Head of caudate nucleus (tissue), 42 donors: ENCODE measurements at regions not wholly inside any gene's neighbourhood (a gene's known extent, or its start where the extent isn't known, plus 50 kb on each side); places are given as distances from the start of the nearest gene placed in this dataset.
"Not testable (repeated sequence)": the region's sequence is repeated elsewhere in the genome, so short reads cannot be mapped to it uniquely, and the experiment has no call there.

Experiments
- DNase-seq, 42 donors: peaks; one replicate each; pipeline versions ENCODE4 v3.0.0 to v3.0.0-alpha.2; 2020 to 2021; ENCODE audit warnings: mixed read lengths in 7 of 42
- intact Hi-C: fragments of 100-400 bp; cut with DNase I; formaldehyde crosslinking; loops from one replicate; pipeline ENCODE4 v1.15.0; 2022

- DNase-seq = no peak
- intact Hi-C loops = no loop called here
Measured at GRCh38 chr4:74541667-74542066, 96.7 kb downstream of the AREG start.

- intact Hi-C loops = no loop called here
- no peak for DNase-seq
Measured at GRCh38 chr4:74543231-74543781, 98.4 kb downstream of the AREG start.

- intact Hi-C loops = no loop called here
- no peak for DNase-seq
Measured at GRCh38 chr4:74543983-74544382, 99.0 kb downstream of the AREG start.

- DNase-seq = no peak
Measured at GRCh38 chr4:74544655-74545361, 99.9 kb downstream of the AREG start.

GRCh38 chr4:74545448-74545847 lies 100.5 kb downstream of the AREG start:
- no peak for DNase-seq
- intact Hi-C loops = no loop called here

More at GRCh38 chr4:74544655-74545361, 99.9 kb downstream of the AREG start:
- intact Hi-C loops = no loop called here

DNA sequence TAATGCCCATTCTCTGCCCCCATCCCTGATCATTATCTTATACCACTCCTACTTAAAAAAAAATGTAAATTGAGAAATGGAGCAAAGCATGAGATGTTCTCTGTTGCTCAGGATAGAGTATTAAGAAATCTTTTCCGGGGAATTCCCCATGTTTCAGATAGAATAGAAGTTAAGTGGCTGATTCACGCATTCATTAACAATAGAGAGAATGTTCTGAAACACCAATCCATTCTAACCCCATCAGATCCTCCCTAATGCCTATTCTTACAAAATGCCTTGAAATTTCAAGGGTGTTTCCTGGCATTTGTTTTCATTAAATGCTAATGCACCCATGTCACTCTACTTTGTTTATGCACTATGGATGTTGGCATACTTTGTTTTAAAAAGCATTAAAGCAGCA lies 101.1 kb downstream of the AREG start:
- no peak for DNase-seq
- intact Hi-C loops = no loop called here

- intact Hi-C loops = no loop called here
- no peak for DNase-seq
Measured at GRCh38 chr4:74547042-74547441, 102.1 kb downstream of the AREG start.

- intact Hi-C loops = no loop called here
- no peak for DNase-seq
Measured at GRCh38 chr4:74548561-74548960, 103.6 kb downstream of the AREG start.

DNA sequence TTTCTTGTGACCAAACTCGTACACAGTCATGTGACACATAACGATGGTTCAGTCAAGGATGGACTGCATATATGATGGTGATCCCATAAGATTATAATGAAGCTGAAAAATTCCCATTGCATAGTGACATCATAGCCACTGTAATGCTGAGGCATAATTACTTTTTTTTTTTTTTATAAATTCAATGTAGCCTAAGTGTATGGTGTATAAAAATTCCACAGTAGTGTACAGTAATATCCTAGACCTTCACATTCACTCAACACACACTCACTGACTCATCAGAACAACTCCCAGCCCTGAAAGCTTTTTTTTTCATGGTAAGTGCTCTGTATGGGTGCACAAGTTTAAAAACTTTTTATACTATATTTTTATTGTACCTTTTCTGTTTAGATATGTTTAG lies 105.0 kb downstream of the AREG start:
- no peak for DNase-seq
- intact Hi-C loops = no loop called here

GRCh38 chr4:74555231-74555630 lies 110.3 kb downstream of the AREG start:
- intact Hi-C loops = no loop called here

GRCh38 chr4:74555843-74556242 lies 110.9 kb downstream of the AREG start:
- intact Hi-C loops = no loop called here
- DNase-seq = no peak

More at GRCh38 chr4:74555231-74555630, 110.3 kb downstream of the AREG start:
- DNase-seq = no peak

DNA sequence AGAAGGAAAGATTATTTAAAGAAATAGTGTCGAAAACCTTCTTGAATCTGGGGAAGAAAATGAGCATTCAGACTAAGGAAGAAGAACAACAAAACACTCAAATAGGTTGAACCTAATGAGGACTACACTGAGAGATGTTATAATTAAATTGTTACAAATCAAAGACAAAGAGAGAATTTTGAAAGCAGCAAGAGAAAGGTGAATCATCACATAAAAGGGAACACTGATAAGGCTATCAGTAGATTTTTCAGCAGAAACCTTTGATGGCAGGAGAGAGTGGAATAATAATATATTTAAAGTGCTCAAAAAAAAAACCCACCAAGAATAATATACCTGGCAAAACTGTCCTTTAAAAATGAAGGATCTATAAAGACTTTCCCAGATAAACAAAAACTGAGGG lies 114.9 kb downstream of the AREG start:
- no peak for DNase-seq
- intact Hi-C loops = no loop called here

- intact Hi-C loops = no loop called here
Measured at GRCh38 chr4:74567981-74568380, 123.0 kb downstream of the AREG start.

DNA sequence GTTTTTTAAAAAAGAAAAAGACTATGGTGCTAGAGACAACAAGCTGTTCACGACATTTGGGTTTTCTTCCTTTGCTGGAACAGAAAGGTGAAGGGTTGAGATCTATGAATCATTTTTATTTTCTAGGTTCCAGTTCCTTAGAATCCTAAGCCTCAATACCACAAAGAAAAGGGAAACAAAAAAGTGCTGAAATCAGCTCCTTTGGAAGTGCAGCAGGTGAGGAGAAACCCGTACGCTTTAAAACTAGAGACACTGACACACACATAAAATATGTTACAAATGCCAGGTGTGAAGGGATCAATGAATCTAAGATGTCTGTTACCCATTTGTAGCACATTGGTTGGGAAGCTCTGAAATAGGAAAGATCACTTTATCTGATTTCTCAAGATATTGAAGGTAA lies 125.2 kb downstream of the AREG start:
- DNase-seq = no peak
- intact Hi-C loops = no loop called here

More at GRCh38 chr4:74567981-74568380, 123.0 kb downstream of the AREG start:
- no peak for DNase-seq

DNA sequence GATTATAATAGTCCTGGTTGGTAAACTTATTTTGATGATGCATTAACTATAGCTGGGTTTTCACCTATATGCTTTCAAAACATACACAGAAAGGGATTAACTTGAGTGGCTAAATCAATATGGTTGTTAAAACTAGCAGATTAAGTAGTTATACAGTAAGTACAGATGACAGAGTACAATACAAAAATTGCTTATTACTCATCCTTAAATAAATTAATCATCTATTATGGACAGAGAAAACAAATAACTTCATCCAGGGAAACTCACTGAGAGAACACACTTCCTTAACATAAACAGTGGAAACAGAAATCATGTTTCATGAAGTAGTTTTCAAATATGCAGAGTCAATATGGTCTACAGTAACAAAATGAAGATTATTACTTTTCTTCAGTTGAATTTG lies 133.4 kb downstream of the AREG start:
- no peak for DNase-seq
- intact Hi-C loops = no loop called here

GRCh38 chr4:74578865-74579264 lies 133.9 kb downstream of the AREG start:
- intact Hi-C loops, DNase-seq: not testable (repeated sequence)

GRCh38 chr4:74583089-74583700 lies 138.3 kb downstream of the AREG start:
- intact Hi-C loops = no loop called here

DNA sequence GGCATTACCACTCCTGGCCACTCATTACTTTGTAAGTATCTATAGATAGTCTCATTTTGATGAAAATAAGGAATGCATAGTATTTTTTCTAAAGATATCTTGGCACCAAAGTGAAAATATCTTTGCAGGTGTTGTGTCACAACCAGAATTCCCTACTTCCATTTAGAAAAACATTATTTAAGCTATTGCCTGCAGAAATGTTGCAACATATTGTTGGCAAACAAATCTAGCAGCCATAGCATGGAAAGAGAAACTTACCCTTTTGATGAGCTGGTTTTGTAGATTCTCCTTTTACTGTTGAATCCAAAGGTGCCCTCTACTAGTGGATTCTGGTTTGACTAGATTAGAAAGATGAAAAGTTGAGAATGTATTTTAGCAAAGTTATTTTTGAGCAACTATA lies 138.8 kb downstream of the AREG start:
- intact Hi-C loops = no loop called here
- no peak for DNase-seq

More at GRCh38 chr4:74583089-74583700, 138.3 kb downstream of the AREG start:
- no peak for DNase-seq

DNA sequence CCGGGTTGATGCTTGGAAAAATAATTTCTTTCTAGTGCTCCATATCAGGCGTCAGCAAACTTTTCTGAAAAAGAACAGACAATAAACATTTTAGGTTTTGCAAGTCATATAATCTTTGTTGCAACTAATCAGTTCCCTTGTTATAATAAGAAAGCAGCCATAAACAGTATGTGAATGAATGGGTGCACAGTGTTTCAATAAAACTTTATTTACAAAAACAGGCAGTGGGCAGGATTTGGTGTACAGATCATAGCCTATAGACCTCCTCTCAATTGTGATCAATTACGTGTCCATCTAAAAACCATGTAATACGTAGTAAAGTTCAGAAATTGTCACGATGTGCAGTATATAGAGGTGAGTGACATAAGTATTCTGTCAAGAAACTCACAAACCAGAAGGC lies 143.4 kb downstream of the AREG start:
- DNase-seq = no peak
- intact Hi-C loops = no loop called here

GRCh38 chr4:74590476-74590875 lies 145.5 kb downstream of the AREG start:
- DNase-seq = no peak
- intact Hi-C loops = no loop called here
